ENCODE measurements at regions not wholly inside any gene's neighbourhood (a gene's known extent, or its start where the extent isn't known, plus 50 kb on each side); places are given as distances from the start of the nearest gene placed in this dataset.

DNA sequence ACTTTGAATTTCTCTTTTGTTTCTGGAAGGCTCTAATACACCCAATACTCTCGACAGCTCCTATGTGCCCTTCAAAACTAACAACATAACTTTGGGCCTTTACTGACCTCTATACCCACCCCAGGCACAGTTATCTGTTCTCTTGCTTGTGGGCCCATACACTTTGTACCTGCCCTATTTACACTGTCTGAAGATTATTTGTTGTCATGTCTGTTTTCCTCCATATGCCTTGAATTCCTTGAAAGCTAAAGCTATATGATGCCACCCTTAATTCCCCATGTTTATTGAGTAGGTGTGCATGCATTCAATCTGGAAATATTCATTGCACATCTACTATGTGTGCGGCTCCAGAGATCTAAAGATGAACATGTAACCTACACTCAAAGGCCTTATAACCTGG, 267.6 kb downstream of the PLPP3 start:
- TF ChIP-seq, protein P1, sequence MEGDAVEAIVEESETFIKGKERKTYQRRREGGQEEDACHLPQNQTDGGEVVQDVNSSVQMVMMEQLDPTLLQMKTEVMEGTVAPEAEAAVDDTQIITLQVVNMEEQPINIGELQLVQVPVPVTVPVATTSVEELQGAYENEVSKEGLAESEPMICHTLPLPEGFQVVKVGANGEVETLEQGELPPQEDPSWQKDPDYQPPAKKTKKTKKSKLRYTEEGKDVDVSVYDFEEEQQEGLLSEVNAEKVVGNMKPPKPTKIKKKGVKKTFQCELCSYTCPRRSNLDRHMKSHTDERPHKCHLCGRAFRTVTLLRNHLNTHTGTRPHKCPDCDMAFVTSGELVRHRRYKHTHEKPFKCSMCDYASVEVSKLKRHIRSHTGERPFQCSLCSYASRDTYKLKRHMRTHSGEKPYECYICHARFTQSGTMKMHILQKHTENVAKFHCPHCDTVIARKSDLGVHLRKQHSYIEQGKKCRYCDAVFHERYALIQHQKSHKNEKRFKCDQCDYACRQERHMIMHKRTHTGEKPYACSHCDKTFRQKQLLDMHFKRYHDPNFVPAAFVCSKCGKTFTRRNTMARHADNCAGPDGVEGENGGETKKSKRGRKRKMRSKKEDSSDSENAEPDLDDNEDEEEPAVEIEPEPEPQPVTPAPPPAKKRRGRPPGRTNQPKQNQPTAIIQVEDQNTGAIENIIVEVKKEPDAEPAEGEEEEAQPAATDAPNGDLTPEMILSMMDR (IDR thresholded peaks at IDR 0.05): no peak
- TF ChIP-seq POLR2A (IDR thresholded peaks at IDR 0.05): no peak
